Activated T-cell treated with anti-CD3 and anti-CD28 coated beads, Interleukin-2, amount 50 U/mL, for 72 hours (primary cell): ENCODE measurements at regions not wholly inside any gene's neighbourhood (a gene's known extent, or its start where the extent isn't known, plus 50 kb on each side); places are given as distances from the start of the nearest gene placed in this dataset.

Experiments used
- ATAC-seq, 2 donors: fragments of 150-1000 bp; cut with Tn5 transposase; replicated peaks in 1 of 2; 2 replicates each; pipeline ENCODE4 v1.10.0; 2021; ENCODE audit warnings: moderate library complexity in 2 of 2, mild to moderate bottlenecking in 1 of 2
- DNase-seq, 2 donors: peaks; one replicate each; pipeline ENCODE4 v3.0.0; 2021 to 2022; ENCODE audit warnings: mixed read lengths in 1 of 2
- H3K27ac Mint-ChIP-seq: one replicate; pipeline ENCODE4 v1.8.0; 2022; ENCODE audit warnings: mild to moderate bottlenecking, moderate library complexity, mixed read lengths
- H3K27me3 Mint-ChIP-seq: one replicate; pipeline ENCODE4 v1.8.0; 2022; ENCODE audit warnings: low read depth, mixed read lengths
- H3K36me3 Mint-ChIP-seq, 2 donors: one replicate each; pipeline ENCODE4 v1.8.0; 2022; ENCODE audit warnings: mixed read lengths in 2 of 2, mild to moderate bottlenecking in 1 of 2; ENCODE audit not compliant: insufficient read depth in 2 of 2
- H3K4me1 Mint-ChIP-seq: one replicate; pipeline ENCODE4 v1.8.0; 2022; ENCODE audit warnings: low read depth, mixed read lengths
- H3K4me3 Mint-ChIP-seq, 2 donors: one replicate each; pipeline ENCODE4 v1.8.0; 2022; ENCODE audit warnings: mild to moderate bottlenecking in 2 of 2, mixed read lengths in 2 of 2, moderate library complexity in 2 of 2
- H3K9me3 Mint-ChIP-seq, 2 donors: one replicate each; pipeline ENCODE4 v1.8.0; 2022; ENCODE audit warnings: mixed read lengths in 2 of 2

DNA sequence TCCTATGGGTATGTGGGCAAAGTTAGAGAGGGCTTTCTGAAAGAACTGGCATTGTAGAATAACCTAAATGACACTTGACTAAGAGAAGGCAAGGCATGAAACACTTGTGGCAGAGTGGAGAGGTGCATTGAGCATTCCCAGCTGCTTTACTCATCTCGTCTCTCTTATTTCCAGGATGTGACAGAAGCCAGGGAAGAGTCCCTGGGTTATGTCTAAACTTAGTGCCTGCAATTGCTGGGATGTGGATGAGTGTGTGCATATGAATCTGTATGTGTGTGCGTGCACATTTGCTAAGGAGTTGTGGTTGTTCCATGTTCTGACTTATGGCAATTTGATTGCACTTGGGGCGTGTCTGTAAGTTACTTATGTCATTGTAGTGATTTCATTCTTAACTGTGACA is 1326.5 kb upstream of the B3GALT2 start:
- ATAC-seq: no peak
- DNase-seq: no peak
- Mint-ChIP-seq H3K9me3 (peaks cover 0 to 6% of the 10 kb centered on the region in 2 donors), H3K4me3 (no peak overlapping the region), H3K4me1 (no peaks in the 10 kb centered on the region), H3K27ac (no peak overlapping the region), H3K27me3 (no peaks in the 10 kb centered on the region), H3K36me3 (peaks cover 0 to 4% of the 10 kb centered on the region in 2 donors)

DNA sequence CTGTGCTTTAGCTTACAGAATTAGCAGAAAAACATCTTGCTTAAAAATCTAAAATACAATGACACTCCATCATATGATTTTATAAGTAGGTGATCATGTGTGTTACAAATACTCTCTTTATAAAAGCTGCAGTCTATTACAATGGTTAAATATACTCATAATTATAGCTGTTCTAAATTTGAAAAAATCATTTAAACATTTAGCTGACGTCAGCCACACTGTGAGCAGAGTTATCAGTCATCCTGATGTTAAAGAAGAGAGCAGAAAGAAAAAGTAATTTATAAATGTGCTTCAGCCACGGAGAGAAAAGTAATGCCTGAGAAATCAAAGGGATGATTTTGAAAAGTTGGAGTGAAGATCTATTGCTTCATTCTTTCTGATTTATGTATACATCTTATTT is 1325.9 kb upstream of the B3GALT2 start:
- Mint-ChIP-seq H3K27me3 (no peaks in the 10 kb centered on the region), H3K4me1 (no peaks in the 10 kb centered on the region), H3K27ac (no peak overlapping the region), H3K9me3 (peaks cover 0 to 6% of the 10 kb centered on the region in 2 donors), H3K4me3 (no peak overlapping the region), H3K36me3 (peaks cover 0 to 4% of the 10 kb centered on the region in 2 donors)
- ATAC-seq: no peak
- no peak for DNase-seq

DNA sequence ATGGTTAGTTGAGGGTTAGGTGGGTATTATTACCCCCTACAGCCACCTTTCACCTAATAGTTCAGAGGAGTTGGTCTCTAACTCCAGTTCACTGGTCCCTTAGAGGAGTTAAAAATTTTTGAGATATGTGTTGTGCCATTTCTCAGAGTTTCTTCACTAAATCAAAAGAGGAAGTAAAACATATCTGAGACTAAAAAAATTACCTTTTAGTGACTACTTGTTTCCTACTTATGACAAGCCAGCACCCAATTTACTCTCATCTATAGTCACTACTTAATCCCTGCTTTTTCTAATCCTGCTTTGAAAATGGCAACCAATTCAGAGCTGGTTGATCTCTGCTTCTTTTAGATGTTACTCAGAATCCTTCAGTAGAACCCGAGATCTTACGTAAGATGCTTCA is 1316.8 kb upstream of the B3GALT2 start:
- H3K27ac Mint-ChIP-seq: no peak overlapping the region
- no peaks in the 10 kb centered on the region for H3K36me3 Mint-ChIP-seq
- no peak for ATAC-seq
- H3K4me1 Mint-ChIP-seq: no peaks in the 10 kb centered on the region
- no peak for DNase-seq
- no peaks in the 10 kb centered on the region for H3K9me3 Mint-ChIP-seq
- no peak overlapping the region for H3K4me3 Mint-ChIP-seq
- peaks cover 6% of the 10 kb centered on the region for H3K27me3 Mint-ChIP-seq

DNA sequence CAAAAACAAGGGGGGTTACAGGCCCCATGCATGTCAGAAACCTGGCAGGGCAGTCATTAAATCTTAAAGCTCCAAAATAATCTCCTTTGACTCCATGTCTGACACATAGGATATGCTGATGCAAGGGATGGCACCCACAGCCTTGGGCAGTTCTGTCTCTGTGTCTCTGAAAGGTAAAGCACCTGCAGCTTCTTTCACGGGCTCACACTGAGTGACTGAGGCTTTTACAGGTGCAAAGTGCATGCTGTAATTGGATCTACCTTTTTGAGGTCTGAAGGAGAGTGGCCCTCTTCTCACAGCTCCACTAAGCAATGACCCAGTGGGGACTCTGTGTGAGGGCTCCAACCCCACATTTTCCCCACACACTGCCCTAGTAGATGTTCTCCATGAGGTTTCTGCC is 1309.0 kb upstream of the B3GALT2 start:
- H3K36me3 Mint-ChIP-seq: peaks cover 0 to 3% of the 10 kb centered on the region in 2 donors
- H3K27ac Mint-ChIP-seq: no peak overlapping the region
- ATAC-seq (no peak), DNase-seq (no peak)
- no peaks in the 10 kb centered on the region for H3K27me3 Mint-ChIP-seq
- no peaks in the 10 kb centered on the region for H3K4me1 Mint-ChIP-seq
- H3K9me3 Mint-ChIP-seq: peaks cover 2 to 7% of the 10 kb centered on the region in 2 donors
- H3K4me3 Mint-ChIP-seq: no peak overlapping the region

DNA sequence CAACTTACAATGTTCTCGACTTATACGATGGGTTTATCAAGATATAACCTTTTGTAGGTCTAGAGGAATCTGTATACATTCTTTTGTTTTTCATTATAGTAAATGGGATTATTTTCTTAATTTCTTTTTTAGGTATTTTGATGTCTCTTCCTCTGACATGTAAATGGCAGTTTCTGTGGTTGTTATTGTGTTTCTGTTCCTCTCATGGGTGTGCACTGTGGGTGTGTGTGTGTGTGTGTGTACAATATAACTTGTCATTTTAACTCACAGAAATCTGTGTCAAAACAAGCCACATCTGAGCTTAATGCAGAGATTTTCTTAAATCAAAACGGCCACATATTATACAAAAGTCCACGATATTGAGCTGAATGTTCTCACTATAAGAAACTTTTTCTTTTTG is 1300.8 kb upstream of the B3GALT2 start:
- H3K4me3 Mint-ChIP-seq: no peak overlapping the region
- H3K36me3 Mint-ChIP-seq: no peaks in the 10 kb centered on the region
- no peaks in the 10 kb centered on the region for H3K4me1 Mint-ChIP-seq
- H3K9me3 Mint-ChIP-seq: no peaks in the 10 kb centered on the region
- ATAC-seq: no peak
- DNase-seq: no peak
- H3K27ac Mint-ChIP-seq: no peak overlapping the region
- H3K27me3 Mint-ChIP-seq: no peaks in the 10 kb centered on the region

DNA sequence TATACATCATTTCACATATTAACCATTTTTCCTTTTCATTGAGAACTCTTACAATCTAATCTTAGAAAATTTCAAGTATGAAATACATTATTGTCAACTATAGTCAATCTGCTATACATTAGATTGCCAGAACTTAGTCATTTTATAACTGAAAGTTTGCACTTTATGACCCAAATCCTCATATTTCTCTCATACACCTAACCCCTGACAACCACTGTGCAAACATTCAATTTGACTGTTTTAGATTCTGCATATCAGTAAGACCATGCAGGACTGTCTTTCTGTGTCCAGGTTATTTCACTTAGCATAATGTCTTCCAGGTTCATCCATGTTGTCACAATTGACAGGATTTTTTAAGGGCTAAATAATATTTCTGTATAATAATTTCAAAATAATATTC is 1299.0 kb upstream of the B3GALT2 start:
- no peak for DNase-seq
- Mint-ChIP-seq H3K36me3 (no peaks in the 10 kb centered on the region), H3K27me3 (no peaks in the 10 kb centered on the region), H3K27ac (no peak overlapping the region), H3K4me1 (no peaks in the 10 kb centered on the region), H3K4me3 (no peak overlapping the region), H3K9me3 (no peaks in the 10 kb centered on the region)
- peak; percentile 44 to 50 for ATAC-seq

DNA sequence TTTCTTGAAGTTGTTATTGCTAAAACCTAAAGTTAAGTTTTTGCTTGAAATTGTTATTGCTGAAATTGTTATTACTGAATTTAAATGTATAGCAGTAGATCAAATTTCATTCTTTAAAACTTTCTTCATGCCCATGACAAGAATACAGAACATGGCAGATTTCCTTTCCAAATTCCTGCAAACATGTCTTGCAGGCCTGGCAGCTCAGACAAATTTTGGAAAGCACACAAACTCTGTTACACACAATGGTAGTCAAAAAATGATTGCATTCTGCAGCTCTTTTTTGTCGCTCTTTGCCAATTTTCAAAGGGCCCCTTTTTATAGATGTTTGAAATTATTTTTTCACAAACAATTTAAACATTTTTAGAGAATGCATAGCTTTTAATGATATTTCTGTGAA is 1292.3 kb upstream of the B3GALT2 start:
- H3K36me3 Mint-ChIP-seq: no peaks in the 10 kb centered on the region
- no peaks in the 10 kb centered on the region for H3K4me1 Mint-ChIP-seq
- no peak for ATAC-seq
- no peaks in the 10 kb centered on the region for H3K9me3 Mint-ChIP-seq
- H3K27ac Mint-ChIP-seq: no peak overlapping the region
- no peak for DNase-seq
- H3K4me3 Mint-ChIP-seq: no peak overlapping the region
- H3K27me3 Mint-ChIP-seq: no peaks in the 10 kb centered on the region

DNA sequence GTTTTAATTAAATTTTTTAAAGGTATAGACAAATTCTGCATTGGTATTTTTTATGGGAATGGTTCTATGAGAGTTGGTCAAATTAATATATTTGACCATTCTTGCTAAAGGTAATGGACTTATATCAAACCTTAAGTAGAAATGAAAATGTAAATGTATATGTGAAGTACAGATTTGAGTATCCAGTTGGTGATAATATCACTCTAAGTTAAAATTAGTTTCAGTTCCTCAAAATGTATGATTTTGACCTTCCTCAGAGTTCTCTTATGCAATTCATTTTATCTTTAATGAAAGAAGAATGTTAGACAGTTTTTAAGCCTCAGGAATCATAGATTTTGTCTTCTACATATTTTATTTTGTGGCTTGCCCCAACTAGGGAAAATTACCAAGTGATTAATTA is 1291.5 kb upstream of the B3GALT2 start:
- ATAC-seq (no peak), DNase-seq (no peak)
- Mint-ChIP-seq H3K4me3 (no peak overlapping the region), H3K9me3 (no peaks in the 10 kb centered on the region), H3K27me3 (no peaks in the 10 kb centered on the region), H3K36me3 (no peaks in the 10 kb centered on the region), H3K4me1 (no peaks in the 10 kb centered on the region), H3K27ac (no peak overlapping the region)

DNA sequence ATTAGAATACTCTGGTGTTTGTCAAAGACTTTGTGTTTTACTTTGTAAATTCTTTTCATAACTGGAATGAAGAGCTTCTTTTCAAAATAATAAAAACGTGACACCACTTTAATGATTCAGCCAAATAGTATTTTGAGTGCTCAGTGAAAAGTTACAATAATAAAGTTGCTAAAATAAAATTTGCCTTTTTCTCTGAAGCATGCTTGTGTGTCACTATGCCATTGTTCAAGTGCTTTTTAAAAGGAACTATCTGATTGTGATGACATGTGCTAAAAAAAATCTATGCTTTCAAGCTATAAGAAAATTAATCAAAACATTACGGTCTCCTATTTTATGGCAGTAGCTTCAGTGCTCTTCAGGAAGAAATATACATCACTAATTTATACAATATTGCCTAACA is 1290.5 kb upstream of the B3GALT2 start:
- Mint-ChIP-seq H3K4me3 (no peak overlapping the region), H3K27me3 (no peaks in the 10 kb centered on the region), H3K27ac (no peak overlapping the region), H3K4me1 (no peaks in the 10 kb centered on the region), H3K36me3 (no peaks in the 10 kb centered on the region), H3K9me3 (no peaks in the 10 kb centered on the region)
- ATAC-seq: no peak
- no peak for DNase-seq

DNA sequence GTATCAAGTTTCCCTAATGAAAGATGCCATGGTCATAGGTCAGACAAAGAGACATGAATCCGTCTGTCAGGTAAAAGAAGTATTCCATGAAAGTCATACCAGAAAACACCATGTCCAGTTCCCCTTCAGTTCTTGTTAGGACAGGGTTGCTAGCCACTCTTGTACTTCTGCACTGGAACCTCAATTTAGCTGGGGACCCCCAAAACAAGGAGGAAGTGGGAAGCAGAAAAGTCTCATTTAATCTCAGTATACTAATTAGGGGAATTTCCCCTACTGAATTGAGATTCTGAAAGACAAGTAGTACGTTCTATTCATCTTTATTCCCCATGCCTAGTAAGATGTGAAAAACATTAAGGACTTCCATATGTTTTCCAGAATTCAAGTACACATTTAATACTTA is 1289.9 kb upstream of the B3GALT2 start:
- no peak for ATAC-seq
- Mint-ChIP-seq H3K4me3 (no peak overlapping the region), H3K36me3 (no peaks in the 10 kb centered on the region), H3K27ac (no peak overlapping the region), H3K9me3 (no peaks in the 10 kb centered on the region), H3K4me1 (no peaks in the 10 kb centered on the region), H3K27me3 (no peaks in the 10 kb centered on the region)
- DNase-seq: no peak

DNA sequence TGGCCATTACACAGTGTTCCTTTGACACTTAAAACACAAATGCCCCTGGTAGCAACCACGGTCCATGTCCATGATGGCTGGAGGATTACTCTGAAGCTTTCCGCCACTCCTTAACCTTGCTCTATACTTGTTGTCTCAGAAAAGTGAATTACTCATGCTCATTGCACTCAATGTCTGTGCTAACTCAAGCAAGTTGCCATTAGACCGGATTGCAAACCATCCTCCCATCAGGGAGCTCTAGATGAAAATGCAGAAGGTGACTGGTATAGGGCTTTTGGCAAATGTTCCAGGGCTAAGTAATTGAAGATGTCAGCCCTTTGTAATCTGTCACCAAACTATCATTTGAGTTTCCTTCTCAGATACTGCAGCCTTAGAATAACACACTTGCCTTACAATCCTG is 1288.3 kb upstream of the B3GALT2 start:
- Mint-ChIP-seq H3K27ac (no peak overlapping the region), H3K4me1 (no peaks in the 10 kb centered on the region)

DNA sequence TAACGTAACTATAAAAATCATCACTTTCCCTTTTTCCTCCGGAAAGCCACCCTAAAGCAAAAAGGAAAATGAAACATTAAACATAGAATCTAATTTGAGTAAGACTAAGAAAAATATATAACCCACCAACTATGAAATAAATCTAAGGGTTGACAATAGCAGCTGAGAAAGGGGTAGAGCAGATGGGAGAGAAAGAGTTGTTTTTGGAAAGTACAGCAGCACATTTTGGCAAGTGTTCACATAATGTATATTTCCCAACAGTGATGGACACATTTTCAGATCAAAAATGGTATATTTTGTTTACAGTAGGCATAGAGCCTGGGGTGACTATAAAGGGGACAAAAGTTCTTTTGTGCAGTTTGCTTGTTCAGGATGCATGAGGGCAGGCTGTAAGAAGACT is 1287.4 kb upstream of the B3GALT2 start:
- ATAC-seq (no peak), DNase-seq (no peak)
- Mint-ChIP-seq H3K9me3 (no peaks in the 10 kb centered on the region), H3K27me3 (no peaks in the 10 kb centered on the region), H3K36me3 (no peaks in the 10 kb centered on the region), H3K27ac (no peak overlapping the region), H3K4me1 (no peaks in the 10 kb centered on the region), H3K4me3 (no peak overlapping the region)

More for the DNA sequence above, 1288.3 kb upstream of the B3GALT2 start:
- Mint-ChIP-seq H3K9me3 (no peaks in the 10 kb centered on the region), H3K27me3 (no peaks in the 10 kb centered on the region), H3K36me3 (no peaks in the 10 kb centered on the region), H3K4me3 (no peak overlapping the region)
- no peak for ATAC-seq
- no peak for DNase-seq

DNA sequence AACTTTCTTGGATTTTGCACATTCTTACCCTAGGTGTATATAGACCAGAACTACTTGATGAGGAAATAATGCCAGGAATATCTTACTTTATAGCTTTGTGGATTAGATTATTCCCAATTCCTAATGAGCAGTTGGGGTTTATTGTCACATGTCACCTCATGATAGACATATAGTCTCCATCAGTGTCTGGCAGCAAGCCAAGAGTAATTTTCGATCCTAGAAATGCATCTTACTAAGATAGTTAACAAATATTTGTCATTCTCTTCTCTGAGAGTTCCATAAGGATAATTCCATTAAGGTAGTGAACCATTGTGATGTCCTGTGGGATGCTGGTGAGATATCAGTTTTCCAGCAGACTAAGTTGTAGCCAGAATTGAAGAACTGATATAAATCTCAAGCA is 1282.9 kb upstream of the B3GALT2 start:
- H3K4me3 Mint-ChIP-seq: no peak overlapping the region
- no peaks in the 10 kb centered on the region for H3K4me1 Mint-ChIP-seq
- ATAC-seq (no peak), DNase-seq (no peak)
- H3K9me3 Mint-ChIP-seq: no peaks in the 10 kb centered on the region
- H3K27ac Mint-ChIP-seq: no peak overlapping the region
- no peaks in the 10 kb centered on the region for H3K27me3 Mint-ChIP-seq
- no peaks in the 10 kb centered on the region for H3K36me3 Mint-ChIP-seq

DNA sequence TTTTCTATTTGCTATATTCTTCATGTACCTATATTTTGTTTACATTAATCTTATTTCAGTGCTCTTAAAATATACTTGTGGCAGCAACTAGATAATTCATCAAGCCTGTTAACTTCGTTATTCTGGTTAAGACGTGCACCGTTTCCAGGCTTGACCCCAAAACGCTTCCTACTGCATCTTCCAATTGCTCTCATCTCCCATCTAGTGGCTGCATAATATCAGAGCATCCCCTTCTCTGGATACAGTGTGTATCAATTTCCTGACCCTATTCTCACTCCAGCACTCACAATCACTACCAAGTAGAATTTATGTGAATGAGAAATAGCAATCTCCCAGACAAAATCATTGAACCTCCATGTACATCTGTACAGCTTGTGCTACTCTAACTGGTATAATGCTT is 1280.3 kb upstream of the B3GALT2 start:
- H3K9me3 Mint-ChIP-seq: no peaks in the 10 kb centered on the region
- no peak overlapping the region for H3K27ac Mint-ChIP-seq
- no peaks in the 10 kb centered on the region for H3K4me1 Mint-ChIP-seq
- ATAC-seq (no peak), DNase-seq (no peak)
- H3K36me3 Mint-ChIP-seq: no peaks in the 10 kb centered on the region
- H3K4me3 Mint-ChIP-seq: no peak overlapping the region
- H3K27me3 Mint-ChIP-seq: no peaks in the 10 kb centered on the region

DNA sequence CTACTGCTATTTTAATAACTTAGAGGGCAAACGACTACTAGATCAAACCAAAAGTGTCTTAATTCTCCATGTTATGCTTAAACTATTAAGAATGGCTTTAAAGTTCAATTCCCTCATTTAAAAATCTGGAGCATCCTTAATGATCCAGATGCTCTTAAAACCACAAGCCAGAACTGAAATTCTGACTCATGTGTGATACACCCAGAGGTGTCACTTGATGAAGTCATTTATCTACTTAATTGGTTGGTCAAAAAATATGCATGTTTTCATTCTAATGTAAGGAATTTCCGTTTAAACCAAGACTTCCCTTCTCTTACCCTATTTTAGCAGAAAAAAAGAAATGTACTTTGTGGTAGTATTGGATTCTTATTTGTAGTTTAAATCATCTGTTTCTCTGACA is 1261.2 kb upstream of the B3GALT2 start:
- Mint-ChIP-seq H3K4me3 (no peak overlapping the region), H3K27ac (no peak overlapping the region), H3K27me3 (no peaks in the 10 kb centered on the region), H3K9me3 (no peaks in the 10 kb centered on the region), H3K36me3 (no peaks in the 10 kb centered on the region), H3K4me1 (no peaks in the 10 kb centered on the region)
- DNase-seq (no peak), ATAC-seq (no peak)
